HG02759 (cell line): ENCODE measurements at regions not wholly inside any gene's neighbourhood (a gene's known extent, or its start where the extent isn't known, plus 50 kb on each side); places are given as distances from the start of the nearest gene placed in this dataset.
"Not testable (repeated sequence)": the region's sequence is repeated elsewhere in the genome, so short reads cannot be mapped to it uniquely, and the experiment has no call there.

Experiments used
- ATAC-seq: cut with Tn5 transposase; IDR thresholded peaks from one replicate; pipeline ENCODE4 v1.9.1; 2021; ENCODE audit warnings: mild to moderate bottlenecking, moderate library complexity; ENCODE audit not compliant: unreplicated experiment

DNA sequence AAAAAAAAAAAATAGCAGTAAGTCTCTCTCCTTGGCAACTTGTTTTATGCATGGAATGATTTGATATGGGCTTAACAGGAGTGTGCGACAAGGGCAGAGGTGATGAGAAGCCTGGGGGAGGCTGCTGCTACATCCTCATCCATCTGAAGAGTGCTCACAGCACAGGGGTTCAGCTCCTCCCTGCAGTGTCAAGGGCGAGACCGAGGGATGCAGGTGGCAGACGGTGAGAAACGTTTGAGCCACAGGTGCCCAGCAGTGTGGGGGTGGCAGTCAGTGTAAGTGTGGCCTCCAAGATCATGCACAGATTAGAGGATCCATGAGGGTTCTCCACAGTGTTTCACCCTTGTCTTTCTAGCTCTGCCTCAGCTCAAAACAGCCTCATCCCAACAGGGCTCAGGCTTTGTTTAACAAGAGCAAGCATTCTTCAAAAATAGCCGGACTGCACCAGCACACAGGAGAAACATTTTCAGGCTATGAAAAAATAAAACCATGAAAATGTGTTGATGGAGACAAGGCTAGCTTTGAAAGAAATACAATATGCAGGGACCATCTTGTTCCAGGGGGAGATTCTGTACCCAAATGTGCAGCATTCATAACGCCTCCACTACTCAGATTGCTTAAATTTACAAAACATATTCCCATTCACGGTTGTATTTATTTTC is 324.5 kb upstream of the MYT1L start:
- no peak for ATAC-seq

DNA sequence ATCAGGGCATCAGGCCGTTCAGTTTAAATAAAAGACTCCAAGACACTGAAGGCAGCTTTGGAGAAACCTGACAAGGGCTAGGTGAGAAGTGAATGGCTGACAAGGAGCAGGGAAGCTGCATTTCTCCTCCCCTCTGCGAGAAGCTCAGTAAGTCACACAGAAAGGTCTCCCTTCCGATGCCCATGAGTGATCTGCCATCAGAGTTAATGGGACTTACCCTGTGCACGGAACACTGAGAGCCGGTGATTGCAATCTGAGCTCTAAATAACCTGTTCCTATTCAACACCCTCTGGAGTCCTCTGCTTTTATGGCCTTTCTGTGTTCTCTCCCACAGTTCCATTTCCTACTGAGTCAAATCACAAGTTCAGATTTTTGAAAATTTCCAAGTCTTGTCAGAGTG is 322.2 kb upstream of the MYT1L start:
- ATAC-seq = no peak

- no peak for ATAC-seq
Measured at GRCh38 chr2:2650608-2651375, 319.7 kb upstream of the MYT1L start.

- no peak for ATAC-seq
Measured at GRCh38 chr2:2649109-2650072, 318.3 kb upstream of the MYT1L start.

DNA sequence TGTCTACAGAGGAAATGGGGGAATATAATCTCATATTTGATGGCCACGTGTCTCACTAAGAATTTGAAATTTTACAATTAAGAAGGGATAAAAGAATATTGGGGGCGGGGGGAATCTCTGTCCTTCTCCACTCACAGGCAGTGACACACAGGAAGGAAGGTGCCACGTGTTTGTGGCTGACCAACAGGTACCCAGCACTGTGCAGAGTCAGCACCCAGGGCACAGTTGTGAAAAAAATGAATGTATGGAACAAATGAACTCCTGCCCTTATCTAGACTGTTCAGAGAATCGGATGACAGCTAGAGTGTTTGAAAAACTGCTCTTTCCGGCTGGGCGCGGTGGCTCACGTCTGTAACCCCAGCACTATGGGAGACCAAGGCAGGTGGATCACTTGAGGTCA is 317.0 kb upstream of the MYT1L start:
- no peak for ATAC-seq

GRCh38 chr2:2647141-2647541 is 316.1 kb upstream of the MYT1L start:
- ATAC-seq = no peak

GRCh38 chr2:2646433-2647051 is 315.5 kb upstream of the MYT1L start:
- ATAC-seq = peak; percentile 80

DNA sequence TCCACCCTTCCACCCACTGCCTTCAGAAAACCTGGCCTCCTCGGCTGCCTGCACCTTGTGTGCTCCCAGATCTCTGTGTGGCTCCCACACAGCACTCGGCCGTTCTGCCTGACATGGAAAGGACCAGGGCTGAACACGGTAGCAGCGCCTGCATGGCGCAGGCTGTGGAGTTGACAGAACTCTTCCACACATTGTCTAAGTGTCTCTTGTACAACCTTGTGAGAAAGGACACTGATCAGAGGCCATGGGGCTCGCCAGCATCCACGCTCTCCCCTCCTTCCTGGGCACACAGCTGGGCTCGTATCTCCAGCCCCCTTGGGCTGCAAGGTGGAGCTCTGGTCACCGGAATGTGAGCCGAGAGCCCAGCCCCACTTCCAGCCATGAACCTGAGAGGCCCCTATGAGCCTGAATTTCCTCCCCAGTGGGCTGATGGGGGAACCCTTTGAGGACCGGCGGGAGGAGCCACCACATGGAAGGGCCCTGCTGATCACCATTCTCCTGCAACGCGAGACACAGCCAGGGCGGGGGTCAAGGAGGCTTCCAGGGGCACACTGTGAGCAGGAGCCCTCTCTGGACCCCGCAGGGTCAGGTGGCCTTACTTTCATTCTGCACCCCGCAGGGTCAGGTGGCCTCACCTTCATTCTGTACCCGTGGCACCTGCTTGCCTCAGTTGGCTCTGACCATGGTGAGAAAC is 314.2 kb upstream of the MYT1L start:
- ATAC-seq = no peak

- ATAC-seq = not testable (repeated sequence)
Measured at GRCh38 chr2:2644751-2645150, 313.7 kb upstream of the MYT1L start.

DNA sequence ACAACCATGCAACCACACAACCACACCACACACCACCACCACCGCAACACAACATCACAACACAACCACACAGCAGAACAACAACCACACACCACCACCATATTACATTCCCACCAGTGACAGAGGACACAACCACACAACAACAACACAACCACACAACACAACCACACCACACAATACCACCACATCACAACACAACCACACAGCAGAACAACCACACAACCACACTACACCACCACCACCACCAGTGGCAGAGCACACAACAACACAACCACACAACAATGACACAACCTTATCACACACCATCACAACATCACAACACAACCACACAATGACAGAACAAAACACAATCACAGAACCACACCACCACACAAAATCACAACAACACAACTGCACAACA is 313.0 kb upstream of the MYT1L start:
- no peak for ATAC-seq

DNA sequence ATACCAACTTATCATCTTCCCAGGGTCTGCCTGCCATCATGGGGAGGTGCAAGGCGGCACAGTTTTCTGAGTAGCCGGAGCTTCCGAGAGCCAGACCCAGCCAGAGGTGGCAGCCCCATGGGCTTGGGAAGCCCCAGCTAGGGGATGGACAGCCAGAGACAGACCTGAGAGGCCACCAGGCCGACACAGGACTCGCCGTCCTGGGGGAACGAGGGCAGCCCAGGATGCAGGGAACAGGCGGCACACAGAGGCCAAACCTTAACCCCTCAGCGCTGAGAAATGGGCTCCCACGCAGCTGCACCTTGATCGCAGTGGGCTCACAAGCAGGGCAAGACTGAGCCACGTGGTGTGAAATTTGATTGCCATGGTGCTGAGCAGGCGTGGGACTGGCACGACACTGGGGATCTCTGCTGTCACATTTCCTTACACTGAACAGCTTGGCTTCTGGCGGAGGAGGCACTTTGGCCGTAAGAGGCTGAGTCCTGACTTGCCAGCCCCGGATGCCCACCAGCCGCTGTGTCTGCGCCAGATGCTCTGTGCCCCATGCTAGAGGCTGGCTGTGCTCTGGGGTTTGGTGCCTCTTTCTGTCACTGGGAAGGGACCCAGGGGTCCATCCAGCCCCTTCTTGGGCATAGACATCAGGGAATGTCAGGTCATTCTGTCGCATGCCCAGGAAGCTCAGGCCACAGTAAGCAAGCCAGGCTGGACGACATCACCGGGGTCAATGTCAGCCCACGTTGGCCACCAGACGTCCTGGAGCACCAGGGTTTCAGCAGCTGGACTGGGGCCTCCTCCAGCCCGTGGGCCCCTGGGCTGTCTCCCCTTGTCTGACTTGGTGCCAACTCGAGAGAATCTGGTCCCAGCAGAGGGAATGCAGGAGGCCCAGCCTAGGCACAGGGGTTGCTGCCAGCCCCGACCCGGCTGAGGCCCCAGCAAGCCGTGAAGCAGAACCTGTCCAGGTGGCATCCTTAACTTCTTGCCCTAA is 312.1 kb upstream of the MYT1L start:
- ATAC-seq = no peak

DNA sequence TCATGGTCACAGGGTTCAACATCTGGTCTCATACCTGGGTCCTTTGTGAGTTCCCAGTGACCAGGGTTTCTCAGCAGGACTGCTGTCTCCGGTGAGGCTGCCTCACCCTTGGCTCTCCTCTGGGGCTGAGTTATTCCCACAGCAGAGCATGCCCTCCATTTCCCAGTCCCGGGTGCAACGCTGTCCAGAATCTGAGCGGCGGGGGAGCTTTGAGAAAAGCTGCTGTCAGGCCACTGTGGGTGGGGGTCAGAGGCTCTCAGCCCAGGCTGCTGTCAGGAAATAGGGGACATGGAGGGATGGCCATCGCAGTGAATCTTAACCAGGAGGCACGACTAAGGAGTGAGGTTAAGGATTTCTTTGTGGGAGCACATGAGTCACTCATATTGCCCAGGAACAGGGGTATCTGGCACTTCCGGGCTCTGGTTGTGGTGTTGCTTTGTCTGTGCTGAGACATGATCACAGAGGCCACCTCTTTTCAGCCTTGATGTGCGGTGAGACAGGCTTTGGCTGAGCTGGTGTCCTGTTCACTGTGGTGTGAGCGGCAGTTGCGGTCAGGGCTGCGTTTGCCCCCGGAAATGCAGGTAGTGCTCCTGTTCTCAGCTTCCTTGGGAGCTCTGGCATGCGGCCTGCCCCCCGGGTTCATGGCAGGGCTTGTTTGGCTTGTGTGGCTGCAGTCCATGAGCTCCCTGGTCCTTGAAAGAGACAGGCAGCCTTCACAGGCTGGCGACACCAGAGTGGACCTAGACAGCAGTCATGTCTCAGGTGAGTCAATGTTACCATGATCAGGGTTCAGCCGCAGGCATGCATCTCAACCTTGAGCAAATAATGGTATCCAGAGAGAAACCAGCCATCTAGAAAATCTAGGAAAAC is 310.7 kb upstream of the MYT1L start:
- ATAC-seq = no peak

- ATAC-seq = no peak
Measured at GRCh38 chr2:2640818-2641217, 309.7 kb upstream of the MYT1L start.

GRCh38 chr2:2640371-2640770 is 309.3 kb upstream of the MYT1L start:
- no peak for ATAC-seq

GRCh38 chr2:2639251-2640139 is 308.4 kb upstream of the MYT1L start:
- no peak for ATAC-seq

- ATAC-seq = no peak
Measured at GRCh38 chr2:2638547-2639220, 307.6 kb upstream of the MYT1L start.

- no peak for ATAC-seq
Measured at GRCh38 chr2:2636813-2637212, 305.7 kb upstream of the MYT1L start.
